GM03348 (cell line): ENCODE measurements at regions not wholly inside any gene's neighbourhood (a gene's known extent, or its start where the extent isn't known, plus 50 kb on each side); places are given as distances from the start of the nearest gene placed in this dataset.

Source experiments
- DNase-seq: peaks from one replicate; pipeline ENCODE4 v3.0.0; 2012; ENCODE audit warnings: low spot score

DNA sequence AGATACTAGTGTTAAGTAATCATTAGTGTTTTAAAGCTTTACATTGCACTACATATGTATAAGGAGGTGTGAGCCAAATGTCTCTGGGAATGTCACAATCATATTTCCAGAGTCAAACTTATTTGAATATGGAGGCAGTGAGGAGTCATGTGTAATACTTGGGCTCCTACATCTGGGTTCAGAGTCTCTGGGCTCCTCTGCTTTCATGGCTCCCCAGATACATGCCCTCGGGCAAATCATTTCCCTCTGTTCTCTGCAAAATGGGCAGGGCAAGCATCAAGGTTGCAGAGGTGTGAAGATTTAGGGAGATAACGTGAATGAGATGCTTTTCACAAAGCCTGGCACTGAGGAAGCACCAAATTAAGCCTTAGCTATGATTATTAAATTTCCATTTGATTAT lies 138.3 kb upstream of the SGK1 start:
- no peak for DNase-seq

DNA sequence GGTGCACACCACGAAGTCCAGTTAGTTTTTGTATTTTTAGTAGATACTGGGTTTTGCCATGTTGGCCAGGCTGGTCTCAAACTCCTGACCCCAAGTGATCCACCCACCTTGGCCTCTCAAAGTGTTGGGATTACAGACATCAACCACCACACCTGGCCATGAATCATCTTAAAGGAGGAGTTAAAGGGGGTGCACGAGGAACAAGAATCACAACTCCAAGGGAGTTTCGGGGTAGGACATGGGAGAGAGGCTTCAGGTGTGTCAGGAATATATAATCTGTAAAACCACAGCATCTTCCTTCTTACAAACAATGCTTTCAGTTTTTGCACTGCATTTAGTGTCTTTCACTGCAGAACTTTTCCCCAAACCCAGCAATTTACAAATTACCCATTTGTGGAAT lies 137.4 kb upstream of the SGK1 start:
- DNase-seq = no peak

DNA sequence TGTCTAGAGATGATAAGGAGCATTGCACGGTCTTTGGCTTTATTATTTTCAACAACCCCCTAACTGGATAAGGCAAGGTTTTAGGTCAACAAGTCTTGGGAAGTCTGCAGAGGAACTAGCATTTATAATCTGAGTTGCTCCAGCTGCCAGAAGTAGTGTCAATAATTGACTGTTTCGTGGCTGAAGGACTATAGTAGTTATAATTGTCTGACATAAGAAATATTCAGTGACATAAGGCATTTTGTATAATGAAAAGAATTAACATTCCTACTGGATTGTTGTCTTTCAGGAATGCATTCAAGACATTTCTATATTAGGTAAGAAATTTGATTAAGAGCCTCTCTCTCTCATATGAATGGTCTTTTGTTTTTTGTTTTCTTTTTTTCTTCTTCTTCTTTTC lies 136.9 kb upstream of the SGK1 start:
- no peak for DNase-seq

DNA sequence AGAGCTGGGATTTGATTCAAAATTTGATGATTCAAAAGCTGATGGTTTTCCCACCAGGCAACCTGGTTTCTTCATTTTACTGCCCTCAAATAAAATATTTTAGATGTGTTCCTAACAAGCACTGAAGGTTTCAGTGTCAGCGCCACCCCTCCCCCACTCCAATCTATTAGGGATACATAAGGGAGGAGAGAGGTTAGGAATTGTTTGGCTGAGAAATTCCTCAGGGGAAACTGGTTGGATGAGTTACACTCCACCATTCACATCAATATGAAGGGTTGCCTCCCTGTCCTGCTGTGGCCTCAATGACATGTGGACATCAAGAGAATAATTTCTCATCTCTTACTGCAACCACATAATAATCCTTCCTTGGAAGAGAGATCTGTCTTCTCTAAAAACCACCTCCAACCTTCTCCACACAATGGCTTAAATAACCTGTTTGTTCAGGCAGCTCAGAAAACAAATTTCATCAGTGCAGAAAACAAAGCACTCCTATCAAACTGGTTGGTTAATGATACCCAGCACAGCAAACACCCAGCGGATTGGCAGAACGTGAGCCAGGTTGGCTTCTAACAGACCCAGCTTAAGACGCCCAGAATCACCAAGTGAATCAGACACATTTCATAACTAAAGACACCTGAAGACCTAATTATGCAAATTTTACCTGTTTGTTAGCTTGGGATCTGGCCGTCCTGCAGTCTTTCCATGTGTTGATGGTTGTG lies 136.0 kb upstream of the SGK1 start:
- no peak for DNase-seq

DNA sequence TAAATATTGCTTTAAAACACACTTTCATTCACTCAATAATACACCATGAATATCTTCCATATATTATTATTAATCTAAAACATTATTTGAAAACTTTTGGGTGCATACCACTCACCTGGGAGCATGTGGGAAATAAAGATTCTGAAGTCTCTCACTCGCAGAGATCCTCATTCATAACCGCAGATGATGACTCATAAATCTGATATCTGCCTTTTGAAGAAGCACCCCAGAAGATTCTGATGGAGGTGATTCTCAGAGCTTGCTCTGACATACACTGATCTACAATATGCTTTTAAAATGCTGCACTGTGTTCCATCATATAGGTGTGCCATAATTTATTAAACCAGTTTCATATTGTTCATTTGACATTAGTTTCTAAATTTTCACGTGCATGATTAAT lies 135.0 kb upstream of the SGK1 start:
- DNase-seq = no peak

DNA sequence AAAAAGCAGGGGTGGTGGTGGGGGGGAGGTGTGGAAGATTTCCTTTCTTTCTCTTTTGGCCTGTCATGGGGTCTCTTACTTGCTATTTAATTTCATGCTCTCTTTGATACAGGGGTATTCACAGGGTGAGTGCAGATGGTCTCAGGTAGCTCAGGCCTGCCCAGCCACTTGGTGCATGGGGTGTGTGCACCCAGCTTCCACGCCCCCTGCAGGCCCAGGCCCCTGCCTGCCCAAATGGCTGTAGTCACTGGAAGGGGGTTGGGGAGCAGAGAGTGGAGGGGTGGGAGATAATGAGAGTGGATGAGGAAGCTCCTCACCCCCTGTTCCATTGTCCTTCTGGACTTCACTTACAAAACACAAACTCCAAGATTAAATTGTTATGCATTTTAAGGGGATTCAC lies 133.6 kb upstream of the SGK1 start:
- no peak for DNase-seq

DNA sequence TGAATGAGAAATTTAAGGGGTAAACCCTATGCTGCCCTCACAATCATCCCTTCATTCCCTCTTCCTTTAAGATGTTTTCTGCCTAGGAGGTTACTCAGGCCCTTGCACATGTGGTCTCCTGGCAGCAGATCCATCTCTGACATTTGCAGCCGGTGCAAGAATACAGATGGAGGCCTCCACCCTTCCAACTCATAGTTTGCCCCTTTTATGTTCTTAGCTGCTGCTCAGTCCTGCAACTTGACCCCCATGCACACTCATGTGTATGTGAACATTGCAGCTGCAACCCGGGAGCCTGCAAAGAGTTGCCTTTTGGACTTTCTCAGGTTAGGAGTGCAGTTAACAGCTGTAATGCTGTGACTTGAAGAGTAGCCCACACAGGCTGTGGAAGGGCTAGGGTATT lies 131.9 kb upstream of the SGK1 start:
- no peak for DNase-seq

DNA sequence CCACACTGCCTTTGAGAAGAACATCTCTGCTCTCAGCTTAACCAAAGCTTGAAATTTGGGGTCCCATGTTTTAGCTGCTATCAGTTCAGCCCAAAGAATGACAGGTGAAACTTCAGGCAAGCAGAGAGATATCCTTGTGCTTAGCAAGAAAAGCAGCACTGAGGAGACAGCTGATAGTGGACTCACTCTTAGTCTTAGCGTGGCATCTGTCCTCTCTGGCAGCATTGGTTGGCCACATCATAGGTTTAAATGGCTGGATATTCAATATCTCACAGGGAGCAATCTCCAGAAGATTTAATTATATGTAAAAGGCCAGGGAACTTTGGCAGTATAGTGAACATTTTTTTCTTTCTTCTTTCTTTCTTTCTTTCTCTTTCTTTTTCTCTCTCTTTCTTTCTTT lies 131.1 kb upstream of the SGK1 start:
- no peak for DNase-seq

DNA sequence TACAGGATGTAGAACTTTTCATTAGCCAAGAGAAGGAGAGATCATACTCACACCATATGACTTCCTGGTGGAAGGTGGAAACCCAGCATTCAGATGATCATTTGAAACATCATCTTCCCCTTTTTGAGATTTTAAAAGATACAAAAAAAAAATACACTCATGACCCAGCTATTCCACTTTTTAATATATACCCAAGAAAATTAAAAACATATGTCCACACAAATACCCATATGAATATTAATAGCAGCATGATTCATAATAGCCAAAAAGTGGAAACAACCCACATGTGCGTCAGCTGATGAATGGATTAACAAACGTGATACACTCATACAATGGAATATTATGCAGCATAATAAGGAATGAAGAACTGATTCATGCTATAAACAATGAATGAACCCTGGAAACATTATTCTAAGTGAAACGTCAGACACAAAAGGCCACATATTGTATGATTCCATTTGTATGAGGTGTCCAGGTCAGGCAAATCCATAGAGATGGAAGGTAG lies 130.0 kb upstream of the SGK1 start:
- DNase-seq = peak; percentile 48

DNA sequence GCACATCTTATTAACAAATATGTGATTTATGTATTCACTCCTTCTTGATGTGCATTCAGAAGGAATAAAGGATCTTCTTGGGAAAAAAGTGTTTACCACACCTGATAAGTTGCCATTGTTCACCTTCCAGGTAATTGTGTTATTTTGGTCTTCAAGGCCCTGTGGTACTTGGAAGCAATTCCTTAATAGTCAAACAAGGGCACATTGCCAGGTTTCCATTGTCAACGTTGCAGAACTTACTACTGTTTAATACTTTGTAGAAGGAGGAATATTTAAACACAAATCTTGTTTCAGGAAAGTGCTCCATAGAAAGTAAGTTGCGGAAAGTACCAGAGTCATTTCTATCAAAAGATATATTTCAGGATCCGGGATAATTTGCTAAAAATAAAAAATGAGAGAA lies 129.5 kb upstream of the SGK1 start:
- no peak for DNase-seq

DNA sequence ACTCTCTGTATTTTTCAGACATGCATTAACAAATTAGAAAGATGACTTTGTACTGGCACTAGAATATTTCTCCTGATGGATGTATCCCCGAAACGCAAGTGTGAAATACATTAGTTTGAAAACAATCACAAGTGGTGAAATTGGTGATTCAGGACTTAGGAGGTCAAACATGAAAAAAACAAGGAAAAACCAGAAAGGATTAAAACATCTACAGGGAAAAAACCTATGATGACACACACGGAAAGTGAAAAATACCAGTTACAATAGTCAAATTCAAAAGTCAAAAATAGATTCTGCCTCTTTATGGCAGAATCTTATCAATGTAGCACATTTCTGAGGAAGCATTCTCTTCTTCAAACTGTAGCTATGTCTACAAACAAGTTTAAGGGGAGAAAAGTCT lies 129.0 kb upstream of the SGK1 start:
- no peak for DNase-seq

DNA sequence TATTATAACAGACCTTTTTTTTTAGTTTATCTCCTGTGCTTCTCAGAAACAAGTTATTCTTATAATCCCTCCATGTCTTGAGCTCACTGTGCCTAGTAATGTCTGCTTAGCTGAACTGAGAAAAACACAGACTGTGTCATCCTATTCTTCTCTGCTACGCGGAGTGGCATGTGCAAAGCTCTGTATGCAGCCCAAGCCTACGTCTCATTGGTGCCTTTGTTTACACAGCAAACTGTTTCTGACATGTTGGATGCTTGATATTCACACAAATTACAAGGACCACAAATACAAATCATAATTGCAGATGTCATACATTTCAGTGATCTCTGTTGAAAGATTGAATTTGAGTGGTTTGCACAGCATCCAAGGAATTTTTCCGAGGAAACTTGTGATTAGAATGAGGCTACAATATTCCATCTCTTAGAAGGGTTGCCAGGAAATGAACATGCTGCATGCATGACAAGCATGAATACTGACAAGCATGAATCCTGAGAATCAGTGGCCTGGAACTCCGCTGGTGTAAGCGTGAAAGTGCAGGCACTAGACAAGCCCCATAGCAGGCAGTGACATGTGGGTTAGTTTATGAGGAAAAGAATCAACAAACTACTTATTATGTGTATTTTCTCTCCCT lies 128.4 kb upstream of the SGK1 start:
- DNase-seq = peak; percentile 39

DNA sequence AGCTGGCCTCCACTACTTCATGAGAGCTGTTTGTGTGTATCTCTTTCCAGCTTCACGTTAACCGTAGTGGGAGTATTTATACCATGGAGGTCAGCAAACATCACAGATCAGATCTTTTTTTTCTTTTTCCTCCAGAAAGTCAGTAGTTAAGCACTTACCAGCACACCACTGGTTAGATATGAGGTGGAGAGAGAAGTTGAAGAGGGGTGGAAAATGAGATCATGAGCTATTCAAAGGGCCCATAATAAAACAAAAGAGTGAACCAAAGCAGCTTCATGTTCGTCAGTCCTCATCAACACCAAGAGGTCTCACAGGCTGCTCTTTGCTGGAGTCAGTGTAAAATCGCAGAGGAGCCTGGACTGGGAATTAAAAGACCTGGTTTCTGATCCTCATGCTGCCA lies 125.1 kb upstream of the SGK1 start:
- DNase-seq = no peak

DNA sequence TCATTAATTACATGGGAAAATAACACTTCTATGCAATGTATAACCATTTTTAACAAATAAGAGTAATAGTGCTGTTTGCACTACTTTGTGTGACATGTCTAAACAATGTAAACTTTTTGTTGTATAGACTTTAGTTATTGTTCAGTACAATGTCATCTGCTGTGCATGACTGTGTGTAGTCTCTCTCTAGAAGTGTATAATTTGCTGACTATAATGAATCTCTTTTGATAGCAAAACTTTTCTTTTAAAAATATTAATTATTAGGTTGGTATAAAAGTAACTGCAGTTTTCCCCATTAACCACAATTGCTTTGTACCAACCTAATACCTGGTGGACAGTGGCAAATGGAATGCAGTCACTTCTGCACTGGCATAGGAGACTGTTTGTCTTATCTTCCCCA lies 124.2 kb upstream of the SGK1 start:
- no peak for DNase-seq

DNA sequence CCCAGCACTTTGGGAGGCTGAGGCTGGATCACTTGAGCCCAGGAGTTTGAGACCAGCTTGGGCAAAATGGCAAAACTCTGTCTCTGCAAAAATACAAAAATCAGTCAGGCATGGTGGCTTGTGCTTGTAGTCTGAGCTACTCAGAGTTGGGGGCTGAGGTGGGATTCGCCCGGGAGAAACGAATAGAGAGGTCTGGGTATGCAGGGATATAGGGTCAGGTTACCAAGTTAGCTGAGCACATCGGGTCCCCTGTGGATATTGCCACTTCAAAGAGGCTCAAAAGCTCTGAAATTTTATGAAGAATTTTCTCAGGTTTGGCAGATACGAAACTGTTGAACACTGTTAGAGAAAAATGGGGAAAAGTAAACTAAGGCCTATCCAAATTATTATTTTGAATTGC lies 120.9 kb upstream of the SGK1 start:
- DNase-seq = no peak

DNA sequence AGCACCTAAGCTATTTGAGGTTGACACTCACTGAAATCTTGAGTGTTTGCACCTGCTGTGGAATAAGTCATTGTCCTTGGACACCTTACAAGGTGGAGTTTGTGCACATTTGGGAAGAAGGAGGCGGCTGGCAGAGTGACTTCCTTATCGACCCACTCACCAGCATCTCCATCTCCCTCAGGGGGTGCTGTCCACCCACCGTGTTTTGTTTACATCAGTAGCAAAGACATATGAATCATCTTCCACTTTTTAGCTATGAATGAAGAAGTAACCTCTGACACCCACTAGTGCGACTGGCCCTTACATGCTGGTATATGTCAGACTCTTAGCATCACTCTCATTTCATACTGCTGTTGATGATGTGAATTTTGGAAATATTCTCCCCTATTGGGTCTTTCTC lies 119.5 kb upstream of the SGK1 start:
- no peak for DNase-seq

DNA sequence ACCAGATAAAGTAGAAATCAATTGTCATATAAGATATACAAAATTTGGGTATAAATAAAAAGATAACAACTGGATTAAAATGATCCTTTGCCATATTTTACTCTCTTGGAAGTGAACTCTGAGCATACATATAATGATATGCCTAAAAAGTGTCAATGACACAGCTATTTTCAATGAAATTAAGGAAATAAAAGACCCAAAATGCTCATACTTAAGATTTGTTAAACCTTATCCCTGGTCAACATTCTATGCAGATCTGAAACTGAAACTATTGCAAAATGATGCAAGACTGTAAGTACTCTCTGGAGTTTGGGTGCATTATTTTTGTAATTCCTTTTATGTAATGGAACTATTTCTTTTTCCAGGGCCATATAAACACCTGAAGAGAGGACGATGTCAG lies 119.0 kb upstream of the SGK1 start:
- peak; percentile 37 for DNase-seq

DNA sequence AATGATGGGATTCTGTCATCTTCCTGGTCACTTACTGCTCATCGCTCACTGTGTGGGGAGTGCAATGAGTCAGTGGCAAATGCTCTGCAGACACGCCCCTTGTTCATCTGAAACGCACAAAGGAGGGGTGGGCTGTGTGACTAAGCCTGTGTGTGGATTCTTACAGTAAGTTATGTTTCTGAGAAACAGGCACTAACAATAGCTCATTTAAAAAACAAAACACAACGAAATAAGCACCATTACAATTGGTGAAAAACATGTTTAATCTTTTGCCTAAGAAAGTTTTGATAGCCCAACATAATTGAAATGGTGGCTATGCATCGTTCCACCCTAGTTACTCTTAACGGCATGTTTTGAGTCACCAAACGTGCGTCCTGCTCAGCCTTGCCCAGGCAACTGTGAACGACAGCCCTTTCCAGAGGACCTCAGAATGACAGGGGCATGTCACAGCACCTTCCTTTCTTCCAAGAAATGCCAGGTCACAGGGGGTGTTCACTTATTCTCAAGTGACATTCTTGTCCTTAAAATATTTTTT lies 118.4 kb upstream of the SGK1 start:
- DNase-seq = peak; percentile 87

DNA sequence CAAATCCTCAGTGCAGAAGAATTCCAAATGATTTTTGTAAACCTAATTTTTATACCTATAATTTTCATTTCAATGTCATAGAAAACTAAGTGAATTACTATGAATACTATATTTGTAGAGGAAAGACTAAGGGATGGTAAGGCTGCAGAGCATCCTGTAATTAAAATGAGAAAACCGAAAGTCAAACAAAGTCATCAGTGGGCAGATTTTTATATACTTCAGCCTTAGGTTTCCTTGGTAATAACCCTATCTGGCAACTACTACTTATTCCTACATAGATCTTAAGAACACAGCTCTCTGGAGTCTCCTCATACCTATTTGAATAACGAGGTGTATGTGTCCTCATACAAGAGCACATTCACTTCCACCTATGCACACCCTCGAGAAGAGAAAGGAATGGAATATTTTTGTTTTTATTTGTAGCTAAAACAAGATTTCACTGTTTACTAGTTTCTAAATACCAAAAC lies 117.9 kb upstream of the SGK1 start:
- DNase-seq = no peak

DNA sequence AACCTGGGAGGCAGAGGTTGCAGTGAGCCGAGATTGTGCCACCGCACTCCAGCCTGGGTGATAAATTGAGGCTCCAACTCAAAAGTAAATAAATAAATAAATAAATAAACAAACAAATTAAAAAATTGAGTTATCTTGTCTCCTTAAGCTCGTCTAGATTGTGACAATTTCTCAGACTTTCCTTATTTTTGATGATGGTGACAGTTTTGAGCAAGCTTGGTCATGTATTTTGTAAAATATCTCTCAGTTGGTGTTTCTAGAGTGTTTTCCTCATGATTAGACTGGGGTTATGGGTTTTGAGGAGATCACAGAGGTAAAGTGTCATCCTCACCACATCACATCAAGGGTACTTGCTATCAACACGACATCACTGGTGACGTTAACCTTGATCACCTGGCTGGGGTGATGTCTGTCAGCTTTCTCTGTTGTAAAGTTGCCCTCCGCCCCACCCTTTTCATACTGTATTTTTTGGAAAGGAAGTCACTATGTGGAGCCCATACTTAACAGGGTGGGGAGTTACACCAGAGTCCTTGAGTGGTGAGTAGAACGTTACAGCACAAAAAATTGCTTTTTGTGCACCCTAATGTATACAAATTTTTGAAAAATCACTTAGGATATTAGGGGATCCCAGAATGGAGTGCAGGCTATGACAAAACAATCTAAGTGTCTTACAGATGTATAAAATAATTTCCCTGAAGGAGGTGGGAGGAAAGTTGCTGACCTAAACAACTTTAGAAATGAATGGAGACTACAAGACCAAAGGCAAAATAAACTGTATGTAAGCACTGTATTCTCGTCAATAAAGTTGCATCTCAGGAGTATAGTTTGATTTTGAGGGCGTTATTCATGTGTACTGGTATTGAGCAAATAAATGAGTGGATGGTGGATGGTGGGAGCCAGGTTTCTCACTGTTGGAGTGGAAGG lies 116.4 kb upstream of the SGK1 start:
- DNase-seq = no peak

DNA sequence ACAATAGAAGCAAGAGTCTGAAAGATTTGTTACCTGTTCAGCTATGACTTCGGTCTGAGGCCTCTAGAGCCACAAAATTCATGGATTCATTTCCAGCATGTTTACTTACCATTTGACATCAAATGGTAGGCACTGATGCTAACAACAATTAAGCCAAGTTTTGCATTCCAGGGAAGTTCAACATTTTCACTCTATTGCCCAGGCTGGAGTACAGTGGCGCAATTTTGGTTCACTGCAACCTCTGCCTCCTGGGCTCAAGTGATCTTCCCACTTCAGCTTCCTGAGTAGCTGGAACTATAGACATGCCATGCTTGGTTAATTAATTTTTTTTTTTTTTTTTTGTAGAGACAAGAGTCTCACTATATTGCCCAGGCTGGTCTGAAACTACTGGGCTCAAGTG lies 114.1 kb upstream of the SGK1 start:
- no peak for DNase-seq

DNA sequence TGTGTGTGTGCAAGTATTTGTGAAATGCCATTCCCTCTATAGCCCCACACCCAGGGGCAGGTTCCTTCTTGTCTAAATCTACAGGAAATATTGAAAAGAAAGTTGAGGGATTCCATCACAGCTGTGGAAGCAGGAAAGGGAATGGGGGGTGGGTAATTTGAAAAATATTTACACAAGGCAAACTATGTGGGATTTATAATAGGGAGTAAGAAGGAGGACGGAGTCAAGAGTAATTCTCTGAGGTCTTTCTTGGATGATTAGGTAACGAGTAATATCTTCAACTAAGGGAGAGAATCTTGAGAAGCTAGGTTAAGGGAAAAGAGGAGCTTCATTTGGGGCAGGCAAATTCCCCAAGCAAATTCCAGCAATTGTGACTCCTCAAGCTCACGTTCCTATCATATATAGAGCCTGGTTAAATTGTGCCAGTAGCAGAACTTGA lies 113.5 kb upstream of the SGK1 start:
- DNase-seq = no peak
